ENCODE measurements at regions not wholly inside any gene's neighbourhood (a gene's known extent, or its start where the extent isn't known, plus 50 kb on each side); places are given as distances from the start of the nearest gene placed in this dataset.

DNA sequence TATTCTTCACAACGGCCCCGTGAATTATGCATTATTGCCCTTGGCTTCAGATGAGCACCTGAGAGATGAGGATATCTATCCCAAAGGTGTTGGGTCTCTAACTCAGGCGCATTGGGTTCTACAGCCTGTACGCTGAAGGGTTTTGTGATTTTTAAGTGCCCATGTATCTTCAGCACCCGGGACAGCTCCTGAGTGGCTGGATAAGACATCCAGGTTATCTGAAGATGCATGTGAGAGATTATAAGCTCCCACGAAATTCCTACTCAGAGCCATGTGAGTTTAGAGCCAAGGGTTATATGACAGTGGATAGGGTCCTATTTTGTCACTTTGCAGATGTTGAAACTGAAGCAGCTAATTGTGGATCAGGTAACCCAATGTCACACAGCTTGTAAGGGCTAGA, 612.3 kb upstream of the EEF2KMT start:
- BruUV-seq (replicated peaks): no TSS peak
- Histone ChIP-seq H3K9me2 (ENCODE audit: insufficient read depth, low read length) (no peaks in the 10 kb centered on the region), H3K36me3 (ENCODE audit: insufficient read depth, low read length) (no peaks in the 10 kb centered on the region), H4K20me1 (ENCODE audit: insufficient read depth, low read length) (no peaks in the 10 kb centered on the region), H3K4me1 (ENCODE audit: insufficient read depth, low read length, poor library complexity, severe bottlenecking) (no peaks in the 10 kb centered on the region), H3K9me3 (ENCODE audit: low read length) (no peaks in the 10 kb centered on the region), H3K27ac (ENCODE audit: low read depth, low read length, poor library complexity, severe bottlenecking) (no peak overlapping the region), H3K4me2 (ENCODE audit: low read length) (no peak overlapping the region), H2AFZ (ENCODE audit: low read length) (no peak overlapping the region), H3K4me3 (ENCODE audit: low read depth, low read length, poor library complexity, severe bottlenecking) (no peak overlapping the region), H3K79me2 (ENCODE audit: insufficient read depth, low read depth, low read length) (no peaks in the 10 kb centered on the region)
- intact Hi-C loops (cut with micrococcal nuclease; ENCODE audit: unreplicated experiment): no loop called here
- POLR2A ChIA-PET: no interaction called here
- TF ChIP-seq, protein P1, sequence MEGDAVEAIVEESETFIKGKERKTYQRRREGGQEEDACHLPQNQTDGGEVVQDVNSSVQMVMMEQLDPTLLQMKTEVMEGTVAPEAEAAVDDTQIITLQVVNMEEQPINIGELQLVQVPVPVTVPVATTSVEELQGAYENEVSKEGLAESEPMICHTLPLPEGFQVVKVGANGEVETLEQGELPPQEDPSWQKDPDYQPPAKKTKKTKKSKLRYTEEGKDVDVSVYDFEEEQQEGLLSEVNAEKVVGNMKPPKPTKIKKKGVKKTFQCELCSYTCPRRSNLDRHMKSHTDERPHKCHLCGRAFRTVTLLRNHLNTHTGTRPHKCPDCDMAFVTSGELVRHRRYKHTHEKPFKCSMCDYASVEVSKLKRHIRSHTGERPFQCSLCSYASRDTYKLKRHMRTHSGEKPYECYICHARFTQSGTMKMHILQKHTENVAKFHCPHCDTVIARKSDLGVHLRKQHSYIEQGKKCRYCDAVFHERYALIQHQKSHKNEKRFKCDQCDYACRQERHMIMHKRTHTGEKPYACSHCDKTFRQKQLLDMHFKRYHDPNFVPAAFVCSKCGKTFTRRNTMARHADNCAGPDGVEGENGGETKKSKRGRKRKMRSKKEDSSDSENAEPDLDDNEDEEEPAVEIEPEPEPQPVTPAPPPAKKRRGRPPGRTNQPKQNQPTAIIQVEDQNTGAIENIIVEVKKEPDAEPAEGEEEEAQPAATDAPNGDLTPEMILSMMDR (conservative IDR thresholded peaks at IDR 0.05; ENCODE audit: low read length): no peak
- TF ChIP-seq EZH2phosphoT487 (IDR thresholded peaks at IDR 0.05; ENCODE audit: borderline replicate concordance, low read depth, low read length): no peak
- no peak for DNase-seq (ENCODE audit: low spot score)
- CTCF ChIA-PET (ENCODE audit: unreplicated experiment): no interaction called here

DNA sequence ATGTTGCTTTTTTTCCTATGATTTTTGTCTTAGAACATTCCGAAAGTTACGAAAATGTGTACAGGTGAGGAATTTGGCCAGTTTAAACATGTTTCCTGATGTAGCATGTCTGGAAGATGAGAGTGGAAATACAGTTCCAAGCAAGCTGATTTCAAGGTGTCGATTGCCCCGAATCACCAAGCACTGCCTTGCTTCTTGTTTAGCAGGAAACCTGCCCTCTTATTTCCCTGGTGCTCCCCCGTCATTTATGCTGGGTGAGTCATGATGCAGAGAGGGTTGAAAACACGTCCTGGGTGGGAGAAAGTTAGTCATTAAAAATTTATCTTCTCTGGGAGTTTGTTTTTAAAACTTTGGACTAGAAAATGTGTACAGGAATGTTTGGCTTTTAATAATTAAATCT, 608.6 kb upstream of the EEF2KMT start:
- no peak overlapping the region for H3K4me2 ChIP-seq (ENCODE audit: low read length)
- no peaks in the 10 kb centered on the region for H4K20me1 ChIP-seq (ENCODE audit: insufficient read depth, low read length)
- H3K9me3 ChIP-seq (ENCODE audit: low read length): no peaks in the 10 kb centered on the region
- intact Hi-C loops (cut with micrococcal nuclease; ENCODE audit: unreplicated experiment): no loop called here
- no peaks in the 10 kb centered on the region for H3K9me2 ChIP-seq (ENCODE audit: insufficient read depth, low read length)
- POLR2A ChIA-PET: no interaction called here
- CTCF ChIA-PET (ENCODE audit: unreplicated experiment): no interaction called here
- H3K36me3 ChIP-seq (ENCODE audit: insufficient read depth, low read length): no peaks in the 10 kb centered on the region
- TF ChIP-seq, protein P1 (conservative IDR thresholded peaks at IDR 0.05; ENCODE audit: low read length): no peak
- no peak for TF ChIP-seq EZH2phosphoT487 (IDR thresholded peaks at IDR 0.05; ENCODE audit: borderline replicate concordance, low read depth, low read length)
- no peaks in the 10 kb centered on the region for H3K4me1 ChIP-seq (ENCODE audit: insufficient read depth, low read length, poor library complexity, severe bottlenecking)
- no peak overlapping the region for H3K4me3 ChIP-seq (ENCODE audit: low read depth, low read length, poor library complexity, severe bottlenecking)
- no TSS peak for BruUV-seq (replicated peaks)
- H3K27ac ChIP-seq (ENCODE audit: low read depth, low read length, poor library complexity, severe bottlenecking): no peak overlapping the region
- H2AFZ ChIP-seq (ENCODE audit: low read length): no peak overlapping the region
- DNase-seq (ENCODE audit: low spot score): no peak
- H3K79me2 ChIP-seq (ENCODE audit: insufficient read depth, low read depth, low read length): no peaks in the 10 kb centered on the region

GRCh38 chr16:5704271-5704670, 606.7 kb upstream of the EEF2KMT start:
- Histone ChIP-seq H3K9me2 (ENCODE audit: insufficient read depth, low read length) (no peaks in the 10 kb centered on the region), H3K4me1 (ENCODE audit: insufficient read depth, low read length, poor library complexity, severe bottlenecking) (no peaks in the 10 kb centered on the region), H3K36me3 (ENCODE audit: insufficient read depth, low read length) (no peaks in the 10 kb centered on the region), H3K27ac (ENCODE audit: low read depth, low read length, poor library complexity, severe bottlenecking) (no peak overlapping the region), H3K9me3 (ENCODE audit: low read length) (no peaks in the 10 kb centered on the region), H4K20me1 (ENCODE audit: insufficient read depth, low read length) (no peaks in the 10 kb centered on the region), H3K4me2 (ENCODE audit: low read length) (no peak overlapping the region), H3K4me3 (ENCODE audit: low read depth, low read length, poor library complexity, severe bottlenecking) (no peak overlapping the region), H3K79me2 (ENCODE audit: insufficient read depth, low read depth, low read length) (no peaks in the 10 kb centered on the region), H2AFZ (ENCODE audit: low read length) (no peak overlapping the region)
- intact Hi-C loops (cut with micrococcal nuclease; ENCODE audit: unreplicated experiment): no loop called here
- CTCF ChIA-PET (ENCODE audit: unreplicated experiment): no interaction called here
- BruUV-seq (replicated peaks): no TSS peak
- TF ChIP-seq, protein P1 (conservative IDR thresholded peaks at IDR 0.05; ENCODE audit: low read length): no peak
- no peak for TF ChIP-seq EZH2phosphoT487 (IDR thresholded peaks at IDR 0.05; ENCODE audit: borderline replicate concordance, low read depth, low read length)
- no peak for DNase-seq (ENCODE audit: low spot score)
- POLR2A ChIA-PET: no interaction called here
